ENCODE measurements at regions not wholly inside any gene's neighbourhood (a gene's known extent, or its start where the extent isn't known, plus 50 kb on each side); places are given as distances from the start of the nearest gene placed in this dataset.

DNA sequence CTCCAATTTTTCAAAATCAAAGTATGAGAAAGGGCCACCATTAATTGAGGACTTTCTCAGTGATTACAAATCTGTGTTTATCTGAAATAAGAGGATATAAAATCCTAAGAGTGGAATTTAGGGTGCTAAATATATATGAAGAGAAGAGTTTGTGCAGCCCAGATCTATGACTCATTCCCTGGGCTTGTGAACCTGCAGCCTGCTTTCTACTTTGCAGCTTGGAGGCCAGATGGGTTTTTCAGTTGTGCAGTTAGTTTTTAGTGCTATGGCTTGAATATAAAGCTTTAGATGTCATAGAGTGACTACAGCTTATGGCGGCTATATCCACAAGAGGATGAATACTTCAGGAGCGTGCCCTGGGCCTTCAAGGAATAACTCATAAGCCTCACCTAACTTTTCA lies 1391.1 kb downstream of the FSTL5 start:
- TF ChIP-seq, protein P1, sequence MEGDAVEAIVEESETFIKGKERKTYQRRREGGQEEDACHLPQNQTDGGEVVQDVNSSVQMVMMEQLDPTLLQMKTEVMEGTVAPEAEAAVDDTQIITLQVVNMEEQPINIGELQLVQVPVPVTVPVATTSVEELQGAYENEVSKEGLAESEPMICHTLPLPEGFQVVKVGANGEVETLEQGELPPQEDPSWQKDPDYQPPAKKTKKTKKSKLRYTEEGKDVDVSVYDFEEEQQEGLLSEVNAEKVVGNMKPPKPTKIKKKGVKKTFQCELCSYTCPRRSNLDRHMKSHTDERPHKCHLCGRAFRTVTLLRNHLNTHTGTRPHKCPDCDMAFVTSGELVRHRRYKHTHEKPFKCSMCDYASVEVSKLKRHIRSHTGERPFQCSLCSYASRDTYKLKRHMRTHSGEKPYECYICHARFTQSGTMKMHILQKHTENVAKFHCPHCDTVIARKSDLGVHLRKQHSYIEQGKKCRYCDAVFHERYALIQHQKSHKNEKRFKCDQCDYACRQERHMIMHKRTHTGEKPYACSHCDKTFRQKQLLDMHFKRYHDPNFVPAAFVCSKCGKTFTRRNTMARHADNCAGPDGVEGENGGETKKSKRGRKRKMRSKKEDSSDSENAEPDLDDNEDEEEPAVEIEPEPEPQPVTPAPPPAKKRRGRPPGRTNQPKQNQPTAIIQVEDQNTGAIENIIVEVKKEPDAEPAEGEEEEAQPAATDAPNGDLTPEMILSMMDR (IDR thresholded peaks at IDR 0.05), result no peak
- TF ChIP-seq POLR2A (IDR thresholded peaks at IDR 0.05) (no peak), EP300 (IDR thresholded peaks at IDR 0.05) (no peak)
- 88 to 93% (median 88%) methylated on average over 2 of the region's 2 CpGs for WGBS, 3 donors
- no peak for DNase-seq
- H3K27me3 ChIP-seq, result no peaks in the 10 kb centered on the region
- no peaks in the 10 kb centered on the region for H3K9me3 ChIP-seq
- H3K4me1 ChIP-seq (ENCODE audit: insufficient read depth), result no peaks in the 10 kb centered on the region
- no peaks in the 10 kb centered on the region for H3K36me3 ChIP-seq
- no peak overlapping the region for H3K4me3 ChIP-seq
- intact Hi-C loops (cut with DNase I), result no loop called here
- H3K27ac ChIP-seq, result no peak overlapping the region

DNA sequence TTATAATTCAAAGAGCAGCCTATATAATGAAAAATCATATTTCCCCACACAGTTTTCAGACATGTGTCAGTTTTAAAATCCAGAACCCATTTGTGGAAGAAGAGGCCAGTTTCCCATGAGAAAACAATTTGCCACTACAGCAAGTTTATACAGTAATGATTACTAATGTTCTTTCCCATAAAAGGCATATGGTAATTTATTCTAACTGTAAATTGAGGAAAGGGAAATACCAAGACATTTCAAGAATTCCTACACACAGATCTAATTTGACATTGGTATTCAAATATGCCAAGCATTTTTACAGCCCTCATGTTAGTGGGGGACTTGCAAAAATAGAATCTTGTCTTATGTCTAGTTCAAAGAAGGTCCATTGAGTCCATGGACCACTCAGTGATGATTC lies 1368.6 kb downstream of the FSTL5 start:
- H3K4me1 ChIP-seq (ENCODE audit: insufficient read depth), result no peaks in the 10 kb centered on the region
- H3K9me3 ChIP-seq, result no peaks in the 10 kb centered on the region
- H3K27ac ChIP-seq, result no peak overlapping the region
- H3K36me3 ChIP-seq, result no peaks in the 10 kb centered on the region
- intact Hi-C loops (cut with DNase I), result no loop called here
- no peak for DNase-seq
- H3K4me3 ChIP-seq, result no peak overlapping the region
- TF ChIP-seq POLR2A (IDR thresholded peaks at IDR 0.05) (no peak), EP300 (IDR thresholded peaks at IDR 0.05) (no peak)
- TF ChIP-seq, protein P1 (IDR thresholded peaks at IDR 0.05), result no peak
- H3K27me3 ChIP-seq, result no peaks in the 10 kb centered on the region

DNA sequence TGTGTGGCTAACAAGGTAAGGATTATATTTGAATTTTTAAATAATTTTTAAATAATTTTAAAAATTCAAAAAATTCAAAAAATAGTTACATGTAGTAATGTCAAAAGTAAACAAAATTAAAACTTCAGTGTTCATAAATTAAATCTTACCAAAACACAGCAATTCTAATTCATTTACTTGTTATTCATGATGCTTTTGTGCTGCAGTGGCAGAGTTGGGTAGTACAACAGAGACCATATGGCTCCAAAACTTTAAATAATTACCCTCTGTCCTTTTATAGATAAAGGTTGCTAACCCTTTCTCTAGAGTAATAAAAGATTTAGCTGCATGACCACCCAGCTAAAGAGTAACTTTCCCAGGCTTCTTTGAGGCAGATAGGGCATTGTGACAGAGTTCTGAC lies 1355.6 kb downstream of the FSTL5 start:
- Histone ChIP-seq H3K9me3 (no peaks in the 10 kb centered on the region), H3K4me3 (no peak overlapping the region), H3K4me1 (ENCODE audit: insufficient read depth) (no peaks in the 10 kb centered on the region), H3K27me3 (no peaks in the 10 kb centered on the region), H3K36me3 (no peaks in the 10 kb centered on the region), H3K27ac (no peak overlapping the region)
- intact Hi-C loops (cut with DNase I), result no loop called here
- DNase-seq, result no peak
- TF ChIP-seq POLR2A (IDR thresholded peaks at IDR 0.05), result no peak

DNA sequence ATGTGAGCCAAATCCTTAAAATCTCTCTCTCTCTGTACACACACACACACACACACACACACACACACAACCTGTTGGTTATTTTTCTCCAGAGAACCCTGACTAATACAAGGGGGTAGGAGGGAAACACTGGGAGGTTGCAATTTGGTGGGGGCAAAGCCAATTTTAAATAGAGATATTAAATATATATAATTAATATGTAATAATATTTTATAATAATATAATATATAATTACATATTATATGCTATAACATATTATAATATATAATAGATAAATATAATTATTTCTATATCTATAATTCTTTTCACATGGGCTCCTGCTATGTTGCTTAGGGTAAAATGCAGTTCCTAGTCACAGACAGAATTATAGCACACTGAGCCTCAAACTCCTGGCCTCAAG lies 1354.2 kb downstream of the FSTL5 start:
- Histone ChIP-seq H3K36me3 (no peaks in the 10 kb centered on the region), H3K27ac (no peak overlapping the region), H3K27me3 (no peaks in the 10 kb centered on the region), H3K4me3 (no peak overlapping the region), H3K9me3 (no peaks in the 10 kb centered on the region), H3K4me1 (ENCODE audit: insufficient read depth) (no peaks in the 10 kb centered on the region)
- intact Hi-C loops (cut with DNase I), result no loop called here
- TF ChIP-seq, protein P1 (IDR thresholded peaks at IDR 0.05), result no peak
- DNase-seq, result no peak

DNA sequence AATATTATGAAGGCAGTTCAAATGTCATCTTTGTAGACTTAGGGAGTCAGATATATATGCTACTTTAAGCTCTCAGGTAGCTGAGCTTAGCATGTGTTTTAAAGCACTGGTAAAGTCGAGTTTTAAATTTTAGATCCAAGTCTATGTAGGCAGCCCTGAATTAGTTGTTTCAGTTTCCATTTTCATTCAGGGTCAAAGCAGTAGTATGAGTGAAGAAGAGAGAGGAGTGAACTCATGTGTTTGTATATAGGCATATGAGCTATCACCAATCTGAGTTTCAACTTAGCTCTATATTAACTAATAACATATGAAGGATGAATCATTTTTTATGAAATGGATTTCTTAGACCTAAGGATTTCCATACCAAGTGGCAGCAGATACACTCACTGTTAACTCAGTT lies 1353.4 kb downstream of the FSTL5 start:
- intact Hi-C loops (cut with DNase I), result no loop called here
- Histone ChIP-seq H3K27me3 (no peaks in the 10 kb centered on the region), H3K36me3 (no peaks in the 10 kb centered on the region), H3K9me3 (no peaks in the 10 kb centered on the region), H3K4me3 (no peak overlapping the region), H3K27ac (no peak overlapping the region), H3K4me1 (ENCODE audit: insufficient read depth) (no peaks in the 10 kb centered on the region)
- 59 to 72% (median 67%) methylated on average over 1 of the region's 1 CpG for WGBS, 3 donors
- DNase-seq, result no peak
- TF ChIP-seq POLR2A (IDR thresholded peaks at IDR 0.05), result no peak
- no peak for TF ChIP-seq EP300 (IDR thresholded peaks at IDR 0.05)
- TF ChIP-seq, protein P1 (IDR thresholded peaks at IDR 0.05), result no peak

All from ovary (tissue), 7 donors.